ENCODE measurements at regions not wholly inside any gene's neighbourhood (a gene's known extent, or its start where the extent isn't known, plus 50 kb on each side); places are given as distances from the start of the nearest gene placed in this dataset.

DNA sequence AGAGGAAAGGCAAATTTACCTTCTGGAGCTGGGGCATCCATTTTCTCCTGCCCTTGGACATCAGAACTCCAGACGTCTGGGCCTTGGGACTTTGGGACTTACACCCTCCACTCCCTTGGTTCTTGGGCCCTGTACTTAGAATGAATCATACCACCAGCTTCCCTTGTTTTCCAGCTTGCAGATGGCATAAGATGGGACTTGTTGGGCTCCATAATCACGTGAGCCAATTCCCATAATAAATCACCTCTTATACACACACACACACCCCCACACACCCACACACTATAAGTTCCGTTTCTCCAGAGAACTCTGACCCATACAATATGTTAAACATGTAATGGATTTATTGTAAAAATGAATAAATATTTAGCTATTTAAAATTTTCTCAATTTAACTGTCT is 185.7 kb downstream of the GIPC2 start:
- TF ChIP-seq CTCF (IDR thresholded peaks at IDR 0.05): no peak
- no peak for TF ChIP-seq POLR2A (IDR thresholded peaks at IDR 0.05)
- intact Hi-C loops (cut with DNase I): no loop called here
- Histone ChIP-seq H3K4me3 (no peak overlapping the region), H3K9me3 (replicated peaks in 1 of 3) (no peaks in the 10 kb centered on the region), H3K27me3 (no peaks in the 10 kb centered on the region), H3K4me1 (replicated peaks in 1 of 2) (no peaks in the 10 kb centered on the region), H3K27ac (no peak overlapping the region), H3K36me3 (replicated peaks in 1 of 2) (no peaks in the 10 kb centered on the region)
- WGBS, 4 donors: 42 to 59% (median 53%) methylated on average over 3 of the region's 3 CpGs
- no peak for DNase-seq

- TF ChIP-seq POLR2A (IDR thresholded peaks at IDR 0.05): no peak
- TF ChIP-seq CTCF (IDR thresholded peaks at IDR 0.05): no peak
- Histone ChIP-seq H3K9me3 (replicated peaks in 1 of 3) (no peaks in the 10 kb centered on the region), H3K4me1 (replicated peaks in 1 of 2) (no peaks in the 10 kb centered on the region), H3K27me3 (no peaks in the 10 kb centered on the region), H3K4me3 (no peak overlapping the region), H3K36me3 (replicated peaks in 1 of 2) (no peaks in the 10 kb centered on the region), H3K27ac (no peak overlapping the region)
- intact Hi-C loops (cut with DNase I): no loop called here
- DNase-seq: no peak
Measured at GRCh38 chr1:78231894-78232293, 186.1 kb downstream of the GIPC2 start.

GRCh38 chr1:78232630-78233029 is 186.9 kb downstream of the GIPC2 start:
- H3K27me3 ChIP-seq: no peaks in the 10 kb centered on the region
- no peak overlapping the region for H3K27ac ChIP-seq
- no peak for DNase-seq
- H3K4me1 ChIP-seq (replicated peaks in 1 of 2): no peaks in the 10 kb centered on the region
- TF ChIP-seq POLR2A (IDR thresholded peaks at IDR 0.05) (no peak), CTCF (IDR thresholded peaks at IDR 0.05) (no peak)
- no peaks in the 10 kb centered on the region for H3K36me3 ChIP-seq (replicated peaks in 1 of 2)
- H3K4me3 ChIP-seq: no peak overlapping the region
- H3K9me3 ChIP-seq (replicated peaks in 1 of 3): no peaks in the 10 kb centered on the region
- intact Hi-C loops (cut with DNase I): no loop called here

GRCh38 chr1:78234496-78234895 is 188.7 kb downstream of the GIPC2 start:
- H3K4me3 ChIP-seq: no peak overlapping the region
- no peaks in the 10 kb centered on the region for H3K4me1 ChIP-seq (replicated peaks in 1 of 2)
- intact Hi-C loops (cut with DNase I): no loop called here
- no peak for DNase-seq
- 38 to 67% (median 50%) methylated on average over 3 of the region's 3 CpGs for WGBS, 4 donors
- no peaks in the 10 kb centered on the region for H3K27me3 ChIP-seq
- H3K27ac ChIP-seq: no peak overlapping the region
- H3K9me3 ChIP-seq (replicated peaks in 1 of 3): no peaks in the 10 kb centered on the region
- H3K36me3 ChIP-seq (replicated peaks in 1 of 2): no peaks in the 10 kb centered on the region
- TF ChIP-seq POLR2A (IDR thresholded peaks at IDR 0.05) (no peak), CTCF (IDR thresholded peaks at IDR 0.05) (no peak)

Data from adrenal gland (tissue), 9 donors.